Subcutaneous abdominal adipose tissue (tissue), 5 donors: ENCODE measurements at regions not wholly inside any gene's neighbourhood (a gene's known extent, or its start where the extent isn't known, plus 50 kb on each side); places are given as distances from the start of the nearest gene placed in this dataset.

Experiments
- H3K27ac ChIP-seq: one replicate; pipeline ENCODE4 v1.7.0; 2013; ENCODE audit warnings: low read depth, mild to moderate bottlenecking, inconsistent platforms, low read length, moderate library complexity
- H3K27me3 ChIP-seq, 5 donors: one replicate each; pipeline ENCODE4 v1.7.0; 2013; ENCODE audit warnings: low read length in 5 of 5, inconsistent platforms in 1 of 5; ENCODE audit not compliant: control insufficient read depth in 5 of 5, insufficient read depth in 4 of 5
- H3K36me3 ChIP-seq, 5 donors: one replicate each; pipeline ENCODE4 v1.7.0; 2013; ENCODE audit warnings: low read length in 5 of 5; ENCODE audit not compliant: control insufficient read depth in 5 of 5, insufficient read depth in 5 of 5
- H3K4me1 ChIP-seq, 5 donors: one replicate each; pipeline ENCODE4 v1.7.0; 2013; ENCODE audit warnings: low read length in 5 of 5, mild to moderate bottlenecking in 3 of 5, moderate library complexity in 1 of 5; ENCODE audit not compliant: control insufficient read depth in 5 of 5, insufficient read depth in 5 of 5
- H3K4me3 ChIP-seq, 5 donors: one replicate each; pipeline ENCODE4 v1.7.0; 2013; ENCODE audit warnings: low read length in 5 of 5, low read depth in 1 of 5
- H3K9ac ChIP-seq, 5 donors: one replicate each; pipeline ENCODE4 v1.7.0; 2013; ENCODE audit warnings: low read length in 5 of 5, mild to moderate bottlenecking in 4 of 5, moderate library complexity in 3 of 5
- H3K9me3 ChIP-seq, 5 donors: one replicate each; pipeline ENCODE4 v1.7.0; 2013; ENCODE audit warnings: low read length in 5 of 5; ENCODE audit not compliant: control insufficient read depth in 5 of 5
- donor health status: healthy.
- donor health status: healthy.
- donor health status: healthy.
- donor health status: healthy.
- donor health status: healthy.

GRCh38 chr13:109293166-109293565 lies 493.2 kb downstream of the IRS2 start:
- H3K27ac ChIP-seq = no peak overlapping the region
- no peak overlapping the region for H3K9ac ChIP-seq
- H3K36me3 ChIP-seq = no peaks in the 10 kb centered on the region
- no peaks in the 10 kb centered on the region for H3K4me1 ChIP-seq
- no peak overlapping the region for H3K4me3 ChIP-seq
- peaks cover 0 to 2% (median 0%) of the 10 kb centered on the region in 5 donors for H3K27me3 ChIP-seq
- H3K9me3 ChIP-seq = no peaks in the 10 kb centered on the region

GRCh38 chr13:109288151-109288709 lies 498.2 kb downstream of the IRS2 start:
- Histone ChIP-seq H3K9ac (peak overlapping the region in 1 of 5 donors; percentile 5), H3K4me3 (no peak overlapping the region), H3K27me3 (no peaks in the 10 kb centered on the region), H3K4me1 (no peaks in the 10 kb centered on the region), H3K27ac (no peak overlapping the region), H3K36me3 (no peaks in the 10 kb centered on the region), H3K9me3 (no peaks in the 10 kb centered on the region)

DNA sequence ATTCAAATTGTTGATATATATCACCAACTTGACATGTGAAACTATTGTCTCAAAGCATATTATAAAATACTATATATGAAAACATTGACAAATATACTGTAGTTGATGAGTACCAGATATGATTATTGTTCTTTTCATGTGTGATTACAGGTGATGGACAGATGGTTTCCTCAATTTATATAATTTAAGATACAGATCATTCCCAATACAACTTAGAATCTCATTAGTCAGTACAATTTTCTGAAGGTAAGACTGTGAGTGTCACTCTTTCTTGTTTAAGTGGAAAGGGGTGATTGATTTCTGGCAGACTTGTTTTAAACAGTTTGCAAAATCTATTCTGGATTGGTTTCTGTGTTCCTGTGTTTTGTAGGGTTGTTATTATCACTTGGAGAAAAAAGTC lies 498.8 kb downstream of the IRS2 start:
- Histone ChIP-seq H3K27ac (no peak overlapping the region), H3K4me3 (no peak overlapping the region), H3K36me3 (no peaks in the 10 kb centered on the region), H3K9me3 (no peaks in the 10 kb centered on the region), H3K9ac (no peak overlapping the region), H3K4me1 (no peaks in the 10 kb centered on the region), H3K27me3 (no peaks in the 10 kb centered on the region)

DNA sequence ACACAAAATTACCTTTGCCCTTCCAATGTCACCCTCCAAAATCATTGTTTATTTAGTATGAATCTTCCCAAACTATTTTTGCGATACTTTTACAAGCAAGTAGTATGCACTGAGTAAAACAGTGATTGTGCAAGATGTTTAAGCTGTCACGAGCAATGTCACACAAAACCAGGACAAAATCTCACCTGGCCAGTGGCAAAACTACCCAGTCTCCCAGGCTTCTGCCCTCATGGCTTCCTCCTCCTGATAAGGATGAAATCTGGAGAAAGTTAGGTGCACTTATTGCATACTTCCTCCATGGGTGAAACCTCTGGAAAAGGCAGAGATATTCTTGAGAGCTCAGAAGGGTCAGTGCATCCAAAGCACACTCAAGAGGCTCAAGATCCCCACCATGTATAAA lies 500.8 kb downstream of the IRS2 start:
- Histone ChIP-seq H3K36me3 (no peaks in the 10 kb centered on the region), H3K9me3 (no peaks in the 10 kb centered on the region), H3K4me3 (no peak overlapping the region), H3K27ac (no peak overlapping the region), H3K27me3 (no peaks in the 10 kb centered on the region), H3K4me1 (no peaks in the 10 kb centered on the region), H3K9ac (no peak overlapping the region)

GRCh38 chr13:109281903-109282635 lies 504.3 kb downstream of the IRS2 start:
- no peaks in the 10 kb centered on the region for H3K4me1 ChIP-seq
- H3K36me3 ChIP-seq = no peaks in the 10 kb centered on the region
- no peak overlapping the region for H3K4me3 ChIP-seq
- H3K27ac ChIP-seq = no peak overlapping the region
- no peak overlapping the region for H3K9ac ChIP-seq
- H3K27me3 ChIP-seq = no peaks in the 10 kb centered on the region
- H3K9me3 ChIP-seq = no peaks in the 10 kb centered on the region

GRCh38 chr13:109281017-109281902 lies 505.1 kb downstream of the IRS2 start:
- no peaks in the 10 kb centered on the region for H3K27me3 ChIP-seq
- no peak overlapping the region for H3K9ac ChIP-seq
- H3K27ac ChIP-seq = no peak overlapping the region
- H3K9me3 ChIP-seq = no peaks in the 10 kb centered on the region
- no peaks in the 10 kb centered on the region for H3K36me3 ChIP-seq
- H3K4me3 ChIP-seq = no peak overlapping the region
- H3K4me1 ChIP-seq = no peaks in the 10 kb centered on the region

GRCh38 chr13:109276261-109276660 lies 510.1 kb downstream of the IRS2 start:
- no peaks in the 10 kb centered on the region for H3K9me3 ChIP-seq
- no peak overlapping the region for H3K27ac ChIP-seq
- no peaks in the 10 kb centered on the region for H3K4me1 ChIP-seq
- no peak overlapping the region for H3K4me3 ChIP-seq
- H3K27me3 ChIP-seq = no peaks in the 10 kb centered on the region
- H3K36me3 ChIP-seq = no peaks in the 10 kb centered on the region
- no peak overlapping the region for H3K9ac ChIP-seq

GRCh38 chr13:109275852-109276251 lies 510.5 kb downstream of the IRS2 start:
- Histone ChIP-seq H3K9ac (no peak overlapping the region), H3K4me3 (no peak overlapping the region), H3K36me3 (no peaks in the 10 kb centered on the region), H3K9me3 (no peaks in the 10 kb centered on the region), H3K4me1 (no peaks in the 10 kb centered on the region), H3K27ac (no peak overlapping the region), H3K27me3 (no peaks in the 10 kb centered on the region)

DNA sequence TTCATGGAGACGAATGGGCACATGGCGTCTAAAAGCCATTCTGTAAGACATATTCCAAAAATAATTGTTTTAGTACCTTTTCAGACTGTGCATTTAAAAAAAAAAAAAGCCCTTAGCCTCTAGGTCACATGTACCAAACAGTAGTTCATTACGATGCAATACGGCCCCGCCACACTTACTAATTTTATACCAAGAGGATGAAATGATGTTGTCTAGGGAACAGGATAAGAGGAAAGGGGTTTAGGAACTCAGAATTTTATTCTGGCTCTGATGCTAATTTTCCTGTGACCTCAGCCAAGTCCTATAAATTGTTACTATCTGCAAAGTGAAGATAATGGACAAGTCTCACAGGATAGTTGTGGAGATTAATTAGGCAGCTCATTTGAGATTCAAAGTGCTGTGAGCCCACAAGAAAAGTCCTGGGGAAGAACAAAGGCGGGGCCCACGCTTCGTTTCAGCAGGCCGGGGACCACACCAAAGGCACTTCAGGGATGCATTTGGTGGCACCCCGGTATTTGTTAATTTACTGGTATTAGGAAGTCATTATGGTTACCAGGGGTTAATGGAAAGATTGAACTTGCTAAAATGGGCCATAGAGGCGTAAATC lies 511.1 kb downstream of the IRS2 start:
- Histone ChIP-seq H3K27ac (no peak overlapping the region), H3K4me1 (no peaks in the 10 kb centered on the region), H3K36me3 (no peaks in the 10 kb centered on the region), H3K27me3 (no peaks in the 10 kb centered on the region), H3K9me3 (no peaks in the 10 kb centered on the region), H3K9ac (no peak overlapping the region), H3K4me3 (no peak overlapping the region)
